PC-9 (cell line): ENCODE measurements at regions not wholly inside any gene's neighbourhood (a gene's known extent, or its start where the extent isn't known, plus 50 kb on each side); places are given as distances from the start of the nearest gene placed in this dataset.

ENCODE experiments used
- BruUV-seq: library from RNA; stranded (reverse); fragments of 400-500 nt; replicated peaks from 2 replicates; lab custom pipeline; 2021; lab: Mats Ljungman, UMichigan
- CTCF ChIA-PET: fragments of 300-600 bp; sonication (Branson Sonifier 250); formaldehyde crosslinking; loops from one replicate; lab custom pipeline; 2022; ENCODE audit warnings: antibody characterized with exemption; lab: Charles Lee
- POLR2A ChIA-PET: fragments of 300-600 bp; sonication (Branson Sonifier 250); formaldehyde crosslinking; loops from one replicate; lab custom pipeline; 2022; ENCODE audit warnings: antibody characterized with exemption; ENCODE audit not compliant: unreplicated experiment; lab: Charles Lee
- DNase-seq, 2 experiments: peaks; one replicate each; pipeline versions ENCODE4 v3.0.0 to v3.0.0-alpha.2; 2015 to 2022; ENCODE audit warnings: mixed read lengths in 1 of 2
- H2AFZ ChIP-seq: fragments of 200-600 bp; sonication (generic); 2 replicates; pipeline ENCODE4 v1.8.1; 2017; ENCODE audit warnings: antibody characterized with exemption
- H3F3A ChIP-seq: fragments of 200-600 bp; sonication (generic); 2 replicates; pipeline ENCODE4 v1.8.1; 2017; ENCODE audit warnings: antibody characterized with exemption, mild to moderate bottlenecking, low read depth; ENCODE audit not compliant: insufficient read depth
- H3K27ac ChIP-seq: fragments of 200-600 bp; sonication (generic); 2 replicates; pipeline ENCODE4 v1.6.1; 2016; ENCODE audit warnings: mixed run types
- H3K27me3 ChIP-seq: fragments of 200-600 bp; sonication (generic); 2 replicates; pipeline ENCODE4 v1.6.1; 2016; ENCODE audit warnings: low read depth, mixed run types; ENCODE audit not compliant: insufficient read depth
- H3K36me3 ChIP-seq: fragments of 200-600 bp; sonication (generic); 2 replicates; pipeline ENCODE4 v1.6.1; 2016; ENCODE audit warnings: low read depth, mixed run types
- H3K4me1 ChIP-seq: fragments of 200-600 bp; sonication (generic); replicated peaks from 2 replicates; pipeline ENCODE4 v1.6.1; 2016; ENCODE audit warnings: mixed run types; ENCODE audit not compliant: insufficient read depth
- H3K4me2 ChIP-seq: fragments of 200-600 bp; sonication (generic); 2 replicates; pipeline ENCODE4 v1.6.1; 2017; ENCODE audit warnings: mixed run types
- H3K4me3 ChIP-seq: fragments of 200-600 bp; sonication (generic); 2 replicates; pipeline ENCODE4 v1.6.1; 2016; ENCODE audit warnings: mixed run types
- H3K79me2 ChIP-seq: fragments of 200-600 bp; sonication (generic); 2 replicates; pipeline ENCODE4 v1.6.1; 2017; ENCODE audit warnings: low read depth, mixed run types
- H3K9me2 ChIP-seq: fragments of 200-600 bp; sonication (generic); 2 replicates; pipeline ENCODE4 v1.8.1; 2017; ENCODE audit warnings: mild to moderate bottlenecking; ENCODE audit not compliant: insufficient read depth
- H3K9me3 ChIP-seq: fragments of 200-600 bp; sonication (generic); 2 replicates; pipeline ENCODE4 v1.8.1; 2016; ENCODE audit warnings: low read depth; ENCODE audit not compliant: insufficient read depth
- H4K20me1 ChIP-seq: fragments of 200-600 bp; sonication (generic); 2 replicates; pipeline ENCODE4 v1.8.1; 2017; ENCODE audit not compliant: insufficient read depth
- CTCF ChIP-seq: fragments of 200-600 bp; sonication (generic); conservative IDR thresholded peaks from 2 replicates; pipeline ENCODE4 v1.6.1; 2017; ENCODE audit warnings: mixed run types, antibody characterized with exemption, mild to moderate bottlenecking, moderate library complexity
- EZH2 ChIP-seq: fragments of 200-600 bp; sonication (generic); IDR thresholded peaks from 2 replicates; pipeline ENCODE4 v1.8.0; 2017; ENCODE audit warnings: antibody characterized with exemption, low read depth
- intact Hi-C: fragments of 100-400 bp; cut with micrococcal nuclease; formaldehyde crosslinking; loops from one replicate; pipeline ENCODE4 v1.10.0; 2022; ENCODE audit not compliant: unreplicated experiment

- no TSS peak for BruUV-seq
- H3F3A ChIP-seq, result no peaks in the 10 kb centered on the region
- ChIA-PET CTCF (no interaction called here), POLR2A (no interaction called here)
- DNase-seq, result no peak
- no peaks in the 10 kb centered on the region for H3K4me1 ChIP-seq
- no peaks in the 10 kb centered on the region; the same call in 1 of the 2 replicates for H3K9me3 ChIP-seq
- no peaks in the 10 kb centered on the region; the same call in 1 of the 2 replicates for H3K9me2 ChIP-seq
- H2AFZ ChIP-seq, result no peak overlapping the region
- H3K79me2 ChIP-seq, result no peaks in the 10 kb centered on the region
- no peaks in the 10 kb centered on the region for H3K27me3 ChIP-seq
- no peaks in the 10 kb centered on the region for H4K20me1 ChIP-seq
- TF ChIP-seq CTCF (no peak), EZH2 (no peak)
- no peak overlapping the region for H3K4me3 ChIP-seq
- intact Hi-C loops, result no loop called here
- no peaks in the 10 kb centered on the region for H3K36me3 ChIP-seq
- H3K27ac ChIP-seq, result no peak overlapping the region
- no peak overlapping the region for H3K4me2 ChIP-seq
These were observed 140.7 kb downstream of the PIK3R1 start for GRCh38 chr5:68356216-68356615.

DNA sequence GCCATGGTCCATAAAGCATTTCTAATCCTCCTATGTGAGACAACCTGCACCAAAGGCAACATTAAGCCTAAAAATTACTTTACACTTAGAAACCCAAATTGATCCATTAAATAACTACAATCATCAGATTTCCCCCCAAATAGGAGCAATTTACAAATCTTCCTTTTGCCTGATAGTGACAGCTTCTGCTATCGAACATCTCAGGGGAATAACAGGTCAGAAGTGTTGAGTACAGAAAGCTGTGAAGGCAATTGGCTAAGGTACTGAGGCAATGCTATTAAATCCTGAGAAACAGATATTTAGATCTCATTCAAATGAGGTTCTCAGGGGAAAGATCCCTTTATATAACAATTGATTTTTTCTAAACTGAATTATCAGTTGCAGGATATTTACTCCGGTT is 141.1 kb downstream of the PIK3R1 start:
- Histone ChIP-seq H3K9me3 (no peaks in the 10 kb centered on the region; the same call in 1 of the 2 replicates), H3K27ac (no peak overlapping the region), H3K27me3 (no peaks in the 10 kb centered on the region), H3K36me3 (no peaks in the 10 kb centered on the region), H2AFZ (no peak overlapping the region), H3F3A (no peaks in the 10 kb centered on the region), H3K4me2 (no peak overlapping the region), H3K4me3 (no peak overlapping the region), H3K79me2 (no peaks in the 10 kb centered on the region), H4K20me1 (no peaks in the 10 kb centered on the region), H3K9me2 (no peaks in the 10 kb centered on the region; the same call in 1 of the 2 replicates), H3K4me1 (no peaks in the 10 kb centered on the region)
- TF ChIP-seq EZH2 (no peak), CTCF (no peak)
- ChIA-PET CTCF (no interaction called here), POLR2A (no interaction called here)
- no peak for DNase-seq
- BruUV-seq, result no TSS peak
- intact Hi-C loops, result no loop called here

DNA sequence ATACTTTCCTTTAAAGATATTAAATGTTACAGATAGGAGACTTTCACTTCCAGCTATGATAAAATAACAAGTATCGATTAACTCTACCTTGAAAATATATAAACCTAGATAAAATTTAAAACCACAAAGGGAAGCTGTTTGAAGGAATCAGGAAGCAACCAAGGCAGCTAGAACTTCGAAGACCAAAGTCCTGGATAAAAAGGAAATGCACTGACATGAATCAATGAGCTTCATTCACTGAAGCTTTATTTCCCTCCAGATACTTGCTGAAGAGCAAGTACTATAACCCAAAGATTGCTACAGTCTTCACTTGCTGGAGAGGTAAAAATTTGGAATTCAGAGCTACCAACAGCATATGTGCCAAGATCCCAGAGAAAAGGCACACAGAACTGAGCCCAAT is 144.1 kb downstream of the PIK3R1 start:
- Histone ChIP-seq H4K20me1 (no peaks in the 10 kb centered on the region), H3K4me3 (no peak overlapping the region), H3F3A (no peaks in the 10 kb centered on the region), H3K9me2 (no peaks in the 10 kb centered on the region; the same call in 1 of the 2 replicates), H3K79me2 (no peaks in the 10 kb centered on the region), H3K27ac (no peak overlapping the region), H3K4me2 (no peak overlapping the region), H3K4me1 (no peaks in the 10 kb centered on the region), H2AFZ (no peak overlapping the region; the same call in 1 of the 2 replicates), H3K9me3 (no peaks in the 10 kb centered on the region; the same call in 1 of the 2 replicates), H3K36me3 (no peaks in the 10 kb centered on the region), H3K27me3 (no peaks in the 10 kb centered on the region)
- ChIA-PET CTCF (no interaction called here), POLR2A (no interaction called here)
- TF ChIP-seq CTCF (no peak), EZH2 (no peak)
- no peak for DNase-seq
- intact Hi-C loops, result no loop called here
- BruUV-seq, result no TSS peak
